ENCODE measurements at regions not wholly inside any gene's neighbourhood (a gene's known extent, or its start where the extent isn't known, plus 50 kb on each side); places are given as distances from the start of the nearest gene placed in this dataset.

GRCh38 chr2:239902749-239903201 lies 122.4 kb downstream of the NDUFA10 start:
- Histone ChIP-seq H3K27me3 (peaks cover 4% of the 10 kb centered on the region), H3K27ac (no peak overlapping the region), H3K4me3 (no peak overlapping the region), H3K36me3 (no peaks in the 10 kb centered on the region), H3K4me1 (no peaks in the 10 kb centered on the region), H3K9me3 (no peaks in the 10 kb centered on the region)
- DNase-seq (ENCODE audit: low spot score in 2 of 2): peak in 1 of 2 donors; percentile 55
- no peak for TF ChIP-seq POLR2AphosphoS5 (IDR thresholded peaks at IDR 0.05)
- no peak for TF ChIP-seq POLR2A (IDR thresholded peaks at IDR 0.05)
- TF ChIP-seq EP300 (IDR thresholded peaks at IDR 0.05): no peak
- TF ChIP-seq CTCF (IDR thresholded peaks at IDR 0.05): no peak
- 60% methylated on average over 10 of the region's 11 CpGs for WGBS

- Histone ChIP-seq H3K36me3 (no peaks in the 10 kb centered on the region), H3K9me3 (no peaks in the 10 kb centered on the region), H3K27ac (no peak overlapping the region), H3K27me3 (peaks cover 13% of the 10 kb centered on the region), H3K4me3 (no peak overlapping the region), H3K4me1 (no peaks in the 10 kb centered on the region)
- TF ChIP-seq EP300 (IDR thresholded peaks at IDR 0.05) (no peak), POLR2A (IDR thresholded peaks at IDR 0.05) (no peak), POLR2AphosphoS5 (IDR thresholded peaks at IDR 0.05) (no peak)
- WGBS: 88% methylated on average over 8 of the region's 13 CpGs
- peak in 1 of 2 donors; percentile 49 for DNase-seq (ENCODE audit: low spot score in 2 of 2)
Observed at GRCh38 chr2:239898292-239898925, 126.7 kb downstream of the NDUFA10 start.

- no peak overlapping the region for H3K27ac ChIP-seq
- H3K9me3 ChIP-seq: no peaks in the 10 kb centered on the region
- peaks cover 13% of the 10 kb centered on the region for H3K27me3 ChIP-seq
- no peaks in the 10 kb centered on the region for H3K36me3 ChIP-seq
- H3K4me3 ChIP-seq: no peak overlapping the region
- WGBS: 95% methylated on average over 9 of the region's 9 CpGs
- peak in 1 of 2 donors; percentile 69 for DNase-seq (ENCODE audit: low spot score in 2 of 2)
- H3K4me1 ChIP-seq: no peaks in the 10 kb centered on the region
- TF ChIP-seq POLR2A (IDR thresholded peaks at IDR 0.05) (no peak), CTCF (IDR thresholded peaks at IDR 0.05) (no peak), POLR2AphosphoS5 (IDR thresholded peaks at IDR 0.05) (no peak), EP300 (IDR thresholded peaks at IDR 0.05) (no peak)
Observed at GRCh38 chr2:239897596-239898235, 127.4 kb downstream of the NDUFA10 start.

GRCh38 chr2:239896075-239896474 lies 129.1 kb downstream of the NDUFA10 start:
- DNase-seq (ENCODE audit: low spot score in 2 of 2): peak in 1 of 2 donors; percentile 26
- TF ChIP-seq CTCF (IDR thresholded peaks at IDR 0.05) (no peak), EP300 (IDR thresholded peaks at IDR 0.05) (no peak), POLR2A (IDR thresholded peaks at IDR 0.05) (no peak), POLR2AphosphoS5 (IDR thresholded peaks at IDR 0.05) (no peak)
- Histone ChIP-seq H3K9me3 (no peaks in the 10 kb centered on the region), H3K4me1 (no peaks in the 10 kb centered on the region), H3K4me3 (no peak overlapping the region), H3K36me3 (no peaks in the 10 kb centered on the region), H3K27ac (no peak overlapping the region), H3K27me3 (peaks cover 13% of the 10 kb centered on the region)
- 82% methylated on average over 8 of the region's 8 CpGs for WGBS

- TF ChIP-seq POLR2A (IDR thresholded peaks at IDR 0.05) (no peak), CTCF (IDR thresholded peaks at IDR 0.05) (no peak), POLR2AphosphoS5 (IDR thresholded peaks at IDR 0.05) (no peak), EP300 (IDR thresholded peaks at IDR 0.05) (no peak)
- H3K4me1 ChIP-seq: no peaks in the 10 kb centered on the region
- 81% methylated on average over 6 of the region's 6 CpGs for WGBS
- H3K36me3 ChIP-seq: no peaks in the 10 kb centered on the region
- peaks cover 13% of the 10 kb centered on the region for H3K27me3 ChIP-seq
- no peak overlapping the region for H3K27ac ChIP-seq
- no peak for DNase-seq (ENCODE audit: low spot score in 2 of 2)
- H3K9me3 ChIP-seq: no peaks in the 10 kb centered on the region
- no peak overlapping the region for H3K4me3 ChIP-seq
Observed at GRCh38 chr2:239895669-239896068, 129.5 kb downstream of the NDUFA10 start.

Measured in suprapubic skin (tissue), 4 donors.